ENCODE measurements at regions not wholly inside any gene's neighbourhood (a gene's known extent, or its start where the extent isn't known, plus 50 kb on each side); places are given as distances from the start of the nearest gene placed in this dataset.

DNA sequence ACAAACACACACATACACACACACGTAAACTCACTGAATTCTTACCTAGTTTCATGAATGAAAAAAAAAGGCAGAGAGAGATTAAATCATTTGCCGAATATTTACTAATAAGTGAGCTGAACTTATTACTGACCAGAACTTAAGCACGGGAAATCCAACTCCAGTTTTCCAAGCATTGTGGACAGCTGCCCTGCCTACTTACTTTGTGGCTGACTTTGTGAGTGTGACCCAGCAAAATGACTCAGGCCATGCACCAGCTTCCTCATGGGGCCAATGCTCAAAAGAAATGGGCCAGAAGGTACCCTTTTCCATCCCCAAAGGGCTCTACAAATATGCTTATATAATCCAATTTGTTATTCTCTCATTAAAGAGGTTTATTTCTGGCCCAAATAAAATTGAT is 87.4 kb upstream of the RHOBTB1 start:
- TF ChIP-seq FOSB (CRISPR knock-in tag; IDR thresholded peaks at IDR 0.05) (no peak), RAD21 (conservative IDR thresholded peaks at IDR 0.05 in 1 of 2, IDR thresholded peaks at IDR 0.05 in 1 of 2) (no peak), EP300 (IDR thresholded peaks at IDR 0.05) (no peak), POLR2A (IDR thresholded peaks at IDR 0.05; ENCODE audit: low read length) (no peak)
- TF ChIP-seq, protein P1, sequence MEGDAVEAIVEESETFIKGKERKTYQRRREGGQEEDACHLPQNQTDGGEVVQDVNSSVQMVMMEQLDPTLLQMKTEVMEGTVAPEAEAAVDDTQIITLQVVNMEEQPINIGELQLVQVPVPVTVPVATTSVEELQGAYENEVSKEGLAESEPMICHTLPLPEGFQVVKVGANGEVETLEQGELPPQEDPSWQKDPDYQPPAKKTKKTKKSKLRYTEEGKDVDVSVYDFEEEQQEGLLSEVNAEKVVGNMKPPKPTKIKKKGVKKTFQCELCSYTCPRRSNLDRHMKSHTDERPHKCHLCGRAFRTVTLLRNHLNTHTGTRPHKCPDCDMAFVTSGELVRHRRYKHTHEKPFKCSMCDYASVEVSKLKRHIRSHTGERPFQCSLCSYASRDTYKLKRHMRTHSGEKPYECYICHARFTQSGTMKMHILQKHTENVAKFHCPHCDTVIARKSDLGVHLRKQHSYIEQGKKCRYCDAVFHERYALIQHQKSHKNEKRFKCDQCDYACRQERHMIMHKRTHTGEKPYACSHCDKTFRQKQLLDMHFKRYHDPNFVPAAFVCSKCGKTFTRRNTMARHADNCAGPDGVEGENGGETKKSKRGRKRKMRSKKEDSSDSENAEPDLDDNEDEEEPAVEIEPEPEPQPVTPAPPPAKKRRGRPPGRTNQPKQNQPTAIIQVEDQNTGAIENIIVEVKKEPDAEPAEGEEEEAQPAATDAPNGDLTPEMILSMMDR (IDR thresholded peaks at IDR 0.05), result no peak

All from A549 (cell line).